HG02885 (cell line): ENCODE measurements at regions not wholly inside any gene's neighbourhood (a gene's known extent, or its start where the extent isn't known, plus 50 kb on each side); places are given as distances from the start of the nearest gene placed in this dataset.

ENCODE experiments used
- ATAC-seq: cut with Tn5 transposase; IDR thresholded peaks from one replicate; pipeline ENCODE4 v1.9.1; 2021; ENCODE audit warnings: mild to moderate bottlenecking; ENCODE audit not compliant: unreplicated experiment, poor library complexity

GRCh38 chr7:18198868-18199267 lies 171.2 kb upstream of the PRPS1L1 start:
- no peak for ATAC-seq

- ATAC-seq = no peak
Observed at GRCh38 chr7:18200266-18200665, 172.6 kb upstream of the PRPS1L1 start.

- no peak for ATAC-seq
Observed at GRCh38 chr7:18200855-18201254, 173.2 kb upstream of the PRPS1L1 start.

GRCh38 chr7:18201350-18201749 lies 173.7 kb upstream of the PRPS1L1 start:
- no peak for ATAC-seq

GRCh38 chr7:18202315-18203045 lies 174.8 kb upstream of the PRPS1L1 start:
- ATAC-seq = peak; percentile 63

GRCh38 chr7:18206331-18206730 lies 178.7 kb upstream of the PRPS1L1 start:
- ATAC-seq = no peak

GRCh38 chr7:18208921-18209320 lies 181.3 kb upstream of the PRPS1L1 start:
- no peak for ATAC-seq

GRCh38 chr7:18210377-18210776 lies 182.7 kb upstream of the PRPS1L1 start:
- no peak for ATAC-seq

GRCh38 chr7:18210788-18211187 lies 183.1 kb upstream of the PRPS1L1 start:
- ATAC-seq = no peak

GRCh38 chr7:18212308-18212707 lies 184.7 kb upstream of the PRPS1L1 start:
- no peak for ATAC-seq

GRCh38 chr7:18212758-18213157 lies 185.1 kb upstream of the PRPS1L1 start:
- no peak for ATAC-seq

GRCh38 chr7:18213652-18214051 lies 186.0 kb upstream of the PRPS1L1 start:
- no peak for ATAC-seq

GRCh38 chr7:18216270-18216669 lies 188.6 kb upstream of the PRPS1L1 start:
- ATAC-seq = no peak

GRCh38 chr7:18221377-18222293 lies 194.0 kb upstream of the PRPS1L1 start:
- ATAC-seq = no peak

- ATAC-seq = no peak
Observed at GRCh38 chr7:18222636-18223035, 195.0 kb upstream of the PRPS1L1 start.

- ATAC-seq = no peak
Observed at GRCh38 chr7:18224138-18224537, 196.5 kb upstream of the PRPS1L1 start.

- ATAC-seq = peak; percentile 81
Observed at GRCh38 chr7:18225067-18225466, 197.4 kb upstream of the PRPS1L1 start.

- ATAC-seq = no peak
Observed at GRCh38 chr7:18226598-18226997, 199.0 kb upstream of the PRPS1L1 start.

GRCh38 chr7:18228686-18229085 lies 201.0 kb upstream of the PRPS1L1 start:
- ATAC-seq = no peak

GRCh38 chr7:18230271-18230670 lies 202.6 kb upstream of the PRPS1L1 start:
- ATAC-seq = no peak

- ATAC-seq = no peak
Observed at GRCh38 chr7:18231854-18232253, 204.2 kb upstream of the PRPS1L1 start.
